Stimulated activated CD8-positive, alpha-beta memory T cell treated with anti-CD3 and anti-CD28 coated beads, Interleukin-7, amount 100 ng/mL, for 4 hours (primary cell): ENCODE measurements at regions not wholly inside any gene's neighbourhood (a gene's known extent, or its start where the extent isn't known, plus 50 kb on each side); places are given as distances from the start of the nearest gene placed in this dataset.
"Not testable (repeated sequence)": the region's sequence is repeated elsewhere in the genome, so short reads cannot be mapped to it uniquely, and the experiment has no call there.

Source experiments
- DNase-seq, 2 donors: peaks; one replicate each; pipeline ENCODE4 v3.0.0-alpha.2; 2020; ENCODE audit warnings: low read depth in 2 of 2

DNA sequence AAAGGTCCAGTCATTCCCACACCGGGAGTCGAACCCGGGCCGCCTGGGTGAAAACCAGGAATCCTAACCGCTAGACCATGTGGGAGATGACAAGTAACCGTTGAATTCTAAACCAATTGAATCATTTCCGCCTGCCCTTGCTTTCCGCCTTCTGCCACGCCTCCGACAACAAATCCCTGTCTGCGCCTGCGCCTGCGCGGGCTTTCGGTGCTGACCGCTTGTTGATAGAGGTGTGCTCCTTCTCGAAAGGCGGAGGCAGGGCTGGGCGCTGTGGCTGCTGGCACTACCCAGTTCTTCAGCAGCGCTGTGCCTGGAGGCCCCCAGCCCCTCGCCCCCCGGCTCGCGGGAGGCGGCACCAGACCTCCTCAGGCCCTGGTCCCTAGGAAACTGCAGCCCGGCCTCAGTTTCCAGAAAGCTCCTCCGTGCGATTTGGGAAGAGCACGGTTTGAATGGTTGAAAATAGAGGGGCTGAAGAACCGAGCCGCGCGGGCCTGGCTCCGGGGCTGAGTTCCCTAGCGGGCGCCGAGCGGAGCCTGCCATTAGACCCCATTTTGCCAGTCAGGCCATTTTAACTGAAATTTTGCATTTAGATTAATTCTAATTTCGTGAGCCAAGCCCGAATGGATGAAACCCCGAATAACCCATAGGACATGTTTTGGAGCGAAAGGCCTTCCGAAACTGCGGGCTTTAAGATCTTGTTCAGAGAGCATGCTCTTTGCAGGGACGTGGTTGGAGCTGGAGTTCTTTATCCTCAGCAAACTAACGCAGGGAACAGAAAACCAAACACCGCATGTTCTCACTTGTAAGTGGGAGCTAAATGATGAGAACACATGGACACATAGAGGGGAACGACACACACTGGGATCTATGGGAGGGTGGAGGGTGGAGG lies 219.3 kb upstream of the ATP10A start:
- DNase-seq: peak; percentile 92 to 93

DNA sequence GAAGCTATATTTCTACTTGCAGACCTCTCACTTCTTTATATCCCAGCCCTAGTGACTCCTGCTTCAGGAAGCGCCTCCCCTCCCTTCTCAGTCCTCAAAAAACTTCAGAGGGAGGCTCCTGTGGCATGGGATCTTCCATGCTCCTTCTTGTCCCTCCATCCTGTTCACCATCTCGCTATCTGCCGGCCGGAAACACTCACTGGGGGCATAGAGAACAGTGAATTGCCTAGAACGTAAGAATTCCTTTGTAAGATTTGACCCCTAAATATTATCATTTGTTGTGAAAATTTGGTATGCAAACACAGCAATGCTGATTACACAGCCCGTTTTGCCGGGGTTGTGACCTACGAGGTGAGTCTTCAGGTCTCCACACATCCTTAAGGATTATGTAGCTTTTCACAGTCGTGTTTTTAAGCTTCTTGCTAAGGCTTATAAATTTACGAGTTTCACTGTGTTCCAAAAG lies 218.7 kb upstream of the ATP10A start:
- no peak for DNase-seq

DNA sequence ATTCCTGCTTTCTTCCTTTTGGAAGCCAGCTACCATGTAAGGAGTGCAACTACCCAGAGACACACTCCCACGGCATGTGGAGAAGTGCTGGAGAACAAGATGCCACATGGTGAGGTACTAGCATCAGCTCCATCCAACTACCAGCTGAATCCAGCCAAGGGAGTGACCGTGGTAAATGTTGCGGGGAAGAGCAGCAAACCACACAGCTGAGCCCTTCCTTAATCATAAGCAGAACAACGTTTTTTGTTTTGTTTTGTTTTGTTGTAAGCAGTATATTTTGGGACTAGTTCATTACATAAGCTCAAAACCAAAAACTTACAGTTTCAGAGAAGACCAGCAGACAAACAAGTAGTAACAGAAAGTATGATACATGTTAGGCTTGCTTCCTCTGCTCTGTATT lies 212.6 kb upstream of the ATP10A start:
- no peak for DNase-seq

DNA sequence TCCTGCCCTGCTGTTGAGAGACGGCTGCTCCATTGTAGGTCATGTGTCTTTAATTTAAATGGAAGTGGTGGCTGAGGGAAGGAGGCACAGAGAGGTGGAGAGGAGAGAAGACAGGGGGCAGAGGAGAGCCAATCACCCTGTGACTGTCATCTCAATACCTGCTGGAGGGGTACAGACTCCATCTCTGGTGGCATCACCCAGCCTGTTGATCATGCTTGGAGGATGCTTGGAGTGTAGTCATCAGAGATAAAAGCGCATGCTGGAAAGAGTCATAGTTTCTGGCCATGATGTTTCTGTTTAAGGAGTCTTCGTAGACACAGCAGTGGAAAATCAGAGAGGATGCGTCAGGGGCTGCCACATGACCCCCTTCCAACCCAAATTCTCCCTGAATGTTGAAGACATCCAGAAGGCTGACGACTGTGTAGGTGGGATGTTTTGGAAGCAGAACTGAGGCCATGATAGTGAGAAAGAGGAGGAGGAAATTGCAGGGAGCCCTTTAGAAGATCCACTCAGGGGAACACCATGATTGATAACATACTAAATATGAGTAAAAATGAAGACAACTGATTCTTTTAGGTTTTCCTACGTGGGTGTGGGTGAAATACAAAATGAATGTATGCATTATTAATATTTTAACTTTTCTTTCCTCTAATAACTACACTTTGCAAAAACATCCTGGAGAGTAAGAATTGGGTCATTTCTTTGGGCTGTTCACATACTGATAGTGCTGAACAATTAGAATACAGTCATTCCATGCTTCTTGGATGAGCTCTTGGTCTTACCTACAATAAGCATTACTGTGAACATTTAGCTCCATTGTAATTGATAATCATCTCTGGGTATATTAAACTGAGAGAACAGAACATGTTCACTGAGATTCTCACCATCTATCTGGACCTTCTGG lies 210.6 kb upstream of the ATP10A start:
- no peak for DNase-seq

DNA sequence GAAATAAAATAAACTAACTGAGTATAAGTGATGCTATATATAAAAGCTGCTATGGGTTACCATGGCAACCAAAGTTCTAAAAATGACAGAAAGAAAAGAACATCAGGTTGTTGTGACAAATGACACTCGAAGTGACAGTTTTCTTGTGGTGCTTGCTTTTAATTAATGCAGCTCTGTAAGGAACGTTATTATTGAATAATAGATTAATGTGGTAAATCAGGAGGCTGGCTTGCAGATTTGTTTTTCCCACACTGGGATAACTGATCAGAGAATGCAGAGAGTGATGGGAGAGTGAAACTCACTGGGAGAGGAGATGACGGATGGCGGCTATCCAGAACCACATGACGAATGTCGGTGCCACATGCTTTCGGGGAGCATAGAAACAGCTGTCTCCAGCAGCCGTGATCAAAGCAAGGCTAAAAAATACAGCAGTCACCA lies 207.0 kb upstream of the ATP10A start:
- no peak for DNase-seq

DNA sequence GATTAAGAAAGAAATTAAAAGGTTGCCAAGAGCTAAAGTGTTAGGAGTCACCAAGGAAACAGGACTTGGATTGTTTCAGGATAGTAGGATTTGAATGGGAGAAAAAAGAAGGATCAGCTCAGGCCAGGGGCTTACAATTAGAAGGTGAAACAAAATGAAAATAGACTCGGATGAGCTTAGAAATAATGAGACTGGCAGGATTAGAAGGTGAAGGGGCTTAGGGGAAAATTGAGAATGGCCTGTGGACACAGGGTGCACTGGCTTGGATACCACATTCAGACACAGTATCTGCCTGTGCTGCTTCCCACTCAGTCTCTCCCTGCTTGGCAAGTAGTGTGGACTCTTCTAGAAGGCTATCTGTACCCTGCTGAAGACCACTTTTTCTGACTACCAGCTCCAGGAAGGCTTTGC lies 206.1 kb upstream of the ATP10A start:
- DNase-seq: no peak

DNA sequence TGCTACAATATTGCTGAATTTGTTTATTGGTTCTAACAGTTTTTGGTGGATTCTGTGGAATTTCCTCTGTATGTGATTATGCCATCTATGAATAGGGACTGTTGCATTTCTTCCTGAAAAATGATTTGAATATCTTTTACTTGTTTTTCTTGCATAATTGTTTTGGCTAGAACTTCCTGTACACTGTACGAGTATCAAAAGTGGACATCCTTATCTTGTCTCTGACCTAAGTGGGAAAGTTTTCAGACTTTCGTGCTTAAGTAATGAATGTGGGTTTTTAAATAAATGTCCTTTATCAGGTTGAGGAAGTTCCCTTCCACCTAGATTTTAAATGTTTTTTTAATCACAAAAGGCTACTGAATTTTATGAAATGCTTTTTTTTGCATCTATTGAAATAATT lies 203.8 kb upstream of the ATP10A start:
- no peak for DNase-seq

DNA sequence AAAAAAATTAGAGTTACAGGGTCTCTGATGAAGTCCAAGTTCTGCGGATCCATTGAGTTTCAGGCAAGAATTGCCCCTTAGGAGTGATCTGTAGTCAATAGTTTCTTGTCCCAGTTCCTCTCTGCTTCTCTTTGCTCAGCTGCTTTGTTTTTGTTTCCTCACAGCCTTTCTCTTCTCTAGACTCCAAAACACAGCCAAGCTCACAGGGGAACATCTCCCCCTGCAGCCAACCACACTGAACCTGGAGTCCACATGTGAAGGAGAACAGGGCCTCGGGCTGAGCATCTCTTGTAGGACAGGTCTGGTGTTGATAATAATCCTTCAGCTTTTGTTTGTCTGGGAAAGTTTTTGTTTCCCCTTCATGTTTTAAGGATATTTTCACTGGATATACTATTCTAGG lies 202.6 kb upstream of the ATP10A start:
- no peak for DNase-seq

DNA sequence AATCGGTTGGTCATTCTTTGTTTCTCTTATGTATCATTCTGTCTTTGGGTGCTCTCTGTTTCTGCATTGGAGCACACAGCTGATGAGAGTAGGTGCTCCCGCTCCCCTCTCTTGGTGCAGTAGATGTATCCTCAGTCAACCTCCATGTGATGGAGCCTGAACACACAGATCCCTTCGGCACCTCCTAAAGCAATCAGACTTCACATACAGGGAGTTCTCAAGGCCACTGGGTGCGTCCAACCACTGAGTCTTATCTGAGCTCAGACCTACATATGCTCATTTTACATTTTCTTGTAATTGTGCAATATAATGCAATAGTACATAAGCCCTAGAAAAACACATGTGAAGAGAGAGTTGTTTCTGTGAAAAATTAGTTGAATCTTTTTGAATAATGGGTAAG lies 198.1 kb upstream of the ATP10A start:
- no peak for DNase-seq

DNA sequence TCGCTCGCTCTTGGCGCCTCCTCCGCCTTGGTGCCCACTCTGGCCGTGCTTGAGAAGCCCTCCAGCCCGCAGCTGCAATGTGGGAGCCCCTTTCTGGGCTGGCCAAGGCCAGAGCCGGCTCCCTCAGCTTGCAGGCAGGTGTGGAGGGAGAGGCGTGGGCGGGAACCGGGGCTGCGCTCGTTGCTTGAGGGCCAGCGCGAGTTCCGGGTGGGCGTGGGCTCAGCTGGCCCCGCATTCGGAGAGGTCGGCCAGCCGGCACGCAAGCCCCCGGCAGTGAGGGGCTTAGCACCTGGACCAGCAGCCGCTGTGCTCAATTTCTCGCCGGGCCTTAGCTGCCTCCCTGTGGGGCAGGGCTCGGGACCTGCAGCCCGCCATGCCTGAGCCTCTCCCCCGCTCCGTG lies 193.6 kb upstream of the ATP10A start:
- DNase-seq: not testable (repeated sequence)

DNA sequence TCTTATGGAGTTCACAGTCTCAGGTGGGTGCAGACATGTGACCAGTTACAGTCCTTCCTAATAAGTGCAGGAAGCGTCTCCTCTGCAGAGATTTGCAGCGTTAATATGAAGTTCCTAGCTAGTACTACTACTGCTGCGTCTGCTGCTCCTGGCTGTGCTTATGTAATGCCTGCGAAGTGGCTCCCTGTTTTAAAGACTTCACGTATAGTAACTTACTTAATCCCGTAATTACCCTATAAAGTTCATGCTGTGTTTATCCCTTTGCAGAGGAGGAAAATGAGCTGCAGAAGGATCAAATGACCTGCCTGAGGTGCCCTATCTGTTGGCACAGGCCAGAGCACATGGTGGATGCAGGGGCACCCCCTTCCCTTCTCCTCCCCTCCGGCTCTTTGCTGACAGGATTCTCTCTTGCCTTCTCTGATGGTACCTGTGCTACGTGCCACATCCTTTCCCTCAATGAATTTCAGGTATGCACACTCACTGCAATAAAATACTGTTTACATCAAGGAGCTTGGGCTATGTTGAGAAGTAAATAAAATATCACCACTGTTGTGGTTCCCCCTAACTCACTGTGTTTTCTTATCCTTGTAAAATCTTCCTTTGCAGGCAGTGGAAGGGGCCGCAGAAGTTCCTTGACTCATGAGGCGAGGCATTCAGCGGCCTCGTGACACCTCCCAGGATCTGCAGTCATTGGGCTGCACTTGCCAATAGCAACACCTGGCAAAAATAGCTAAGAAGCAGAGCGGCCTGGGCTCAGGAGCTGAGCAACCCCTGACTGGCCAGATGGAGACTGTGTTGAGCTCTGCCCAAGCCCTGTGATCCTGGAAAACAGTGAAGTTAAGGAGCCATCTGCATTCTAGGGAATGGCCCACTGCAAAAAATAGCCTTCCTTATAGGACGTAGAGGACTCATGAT lies 188.9 kb upstream of the ATP10A start:
- DNase-seq: no peak

DNA sequence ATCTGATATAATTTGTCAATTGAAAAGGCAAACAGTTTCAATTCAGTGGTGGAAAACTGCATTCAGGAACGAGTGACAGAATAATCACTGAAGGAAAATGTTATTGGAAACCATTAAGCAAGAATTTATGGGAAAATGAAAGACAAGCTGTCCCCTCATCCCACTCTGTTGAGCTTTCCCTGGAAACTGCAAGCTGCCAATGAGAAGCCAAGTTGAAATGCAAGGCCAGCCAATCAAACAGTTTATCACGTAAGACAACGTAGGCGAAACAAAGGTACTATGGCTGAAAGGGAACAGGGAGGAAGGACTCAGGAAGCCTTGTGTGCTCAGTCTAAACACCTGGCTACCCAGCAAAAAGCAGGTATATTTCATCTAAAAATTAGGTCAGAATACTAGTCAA lies 187.9 kb upstream of the ATP10A start:
- DNase-seq: no peak

DNA sequence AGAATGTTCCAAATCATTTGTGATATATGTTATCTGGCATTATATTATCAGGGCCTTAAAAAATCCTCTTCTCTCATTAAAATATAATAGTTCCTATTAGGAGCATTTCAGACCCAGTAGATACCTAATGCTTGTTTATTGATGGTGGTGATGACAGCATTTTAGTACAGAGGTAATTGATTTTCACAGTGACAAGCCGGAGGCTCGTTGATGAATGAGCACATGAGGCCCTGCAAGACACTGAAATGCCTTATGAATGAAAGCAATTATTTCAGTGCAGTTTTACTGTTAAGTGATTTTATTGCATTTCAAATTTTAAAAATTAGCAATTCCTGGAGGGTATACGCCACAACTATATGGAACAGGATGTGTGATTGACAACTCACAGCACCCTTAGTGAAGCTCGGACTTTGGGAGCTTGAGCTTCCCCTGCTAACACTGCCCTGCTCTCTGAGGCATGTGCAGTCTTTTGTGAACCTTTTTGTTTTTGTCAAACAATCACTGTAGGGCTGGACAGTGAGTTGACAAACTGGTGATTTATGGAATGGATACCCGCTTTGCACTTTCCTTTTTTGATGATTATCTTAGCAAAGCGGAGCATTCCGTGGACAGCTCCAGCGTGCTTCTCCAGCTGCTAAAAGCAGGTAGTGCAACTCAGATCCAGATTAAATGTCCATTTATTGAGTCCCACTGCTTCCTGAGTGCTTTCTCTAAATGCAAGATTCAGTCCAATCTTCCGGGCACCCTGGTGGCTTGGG lies 187.0 kb upstream of the ATP10A start:
- no peak for DNase-seq

DNA sequence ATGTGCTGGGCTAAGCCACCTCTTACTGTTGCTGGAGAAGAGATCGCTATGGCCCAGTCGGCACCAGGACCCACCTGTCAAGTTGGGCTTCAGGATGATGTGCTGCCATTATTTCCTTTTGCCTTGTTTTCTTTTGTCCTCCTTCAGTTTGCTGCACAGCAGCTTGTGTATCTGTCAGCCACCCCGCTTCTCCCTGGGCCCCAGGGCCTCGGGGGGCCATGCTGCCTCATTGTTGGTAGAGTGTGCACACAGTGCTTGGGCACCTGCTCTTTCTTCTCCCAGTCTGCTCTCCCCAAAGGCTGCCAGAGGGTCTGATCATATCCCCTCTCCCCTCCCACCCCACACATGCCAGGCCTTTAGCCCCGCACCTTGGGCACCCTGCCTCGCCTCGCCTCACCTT lies 185.5 kb upstream of the ATP10A start:
- DNase-seq: no peak

DNA sequence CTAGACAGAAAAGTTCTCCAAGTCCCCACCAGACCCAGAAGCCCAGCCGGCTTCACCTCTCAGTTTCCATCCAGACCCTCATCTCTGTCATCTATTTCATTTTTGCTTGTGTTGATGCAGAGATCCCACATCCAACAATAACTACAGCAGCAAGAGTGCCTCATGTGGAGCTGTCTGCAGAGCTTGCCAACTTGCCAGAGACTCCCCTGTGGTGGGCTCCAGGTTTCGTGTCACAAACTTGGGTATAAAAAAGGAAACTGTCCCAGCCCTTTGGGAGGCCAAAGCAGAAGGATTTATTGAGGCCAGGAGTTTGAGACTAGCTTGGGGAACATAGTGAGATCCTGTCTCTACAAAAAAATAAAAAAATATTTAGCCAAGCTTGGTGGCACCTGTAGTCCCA lies 182.4 kb upstream of the ATP10A start:
- no peak for DNase-seq

DNA sequence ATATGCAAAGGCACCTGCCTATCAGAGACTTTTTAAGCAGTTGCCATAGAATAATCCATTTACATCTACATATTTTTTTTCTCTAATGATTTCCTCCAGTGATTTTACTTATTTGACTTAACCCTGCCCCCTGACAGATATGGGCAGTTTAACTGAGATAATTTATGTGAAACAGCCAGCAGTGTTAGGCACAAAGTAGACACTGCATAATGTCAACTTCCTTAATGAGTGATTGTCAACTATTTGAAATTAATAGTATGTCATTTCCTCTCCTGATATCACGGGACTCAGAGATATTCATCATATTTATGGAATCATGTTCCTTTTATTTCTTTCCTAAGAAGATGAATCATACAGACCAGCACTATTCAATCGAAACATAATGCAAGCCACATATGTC lies 179.9 kb upstream of the ATP10A start:
- DNase-seq: no peak

DNA sequence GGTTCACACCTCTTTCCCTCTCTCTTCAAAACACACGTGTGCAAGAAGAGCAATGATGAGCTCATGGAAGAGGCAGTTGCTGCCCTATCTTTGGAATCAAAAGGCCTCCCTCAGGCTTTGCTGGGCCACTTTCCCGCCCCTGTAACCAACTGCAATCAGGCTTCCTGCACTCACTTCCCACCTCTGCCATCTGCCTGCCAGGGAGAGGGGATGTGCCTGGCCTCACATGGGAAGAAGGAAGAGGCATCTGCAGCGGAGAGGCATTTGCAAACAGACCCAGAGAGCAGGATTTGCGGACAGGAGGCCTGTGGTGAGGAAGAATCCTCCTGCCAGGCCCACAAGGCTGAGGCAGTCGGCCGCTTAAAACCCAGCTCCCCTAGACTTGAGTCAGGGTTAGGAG lies 175.6 kb upstream of the ATP10A start:
- no peak for DNase-seq

DNA sequence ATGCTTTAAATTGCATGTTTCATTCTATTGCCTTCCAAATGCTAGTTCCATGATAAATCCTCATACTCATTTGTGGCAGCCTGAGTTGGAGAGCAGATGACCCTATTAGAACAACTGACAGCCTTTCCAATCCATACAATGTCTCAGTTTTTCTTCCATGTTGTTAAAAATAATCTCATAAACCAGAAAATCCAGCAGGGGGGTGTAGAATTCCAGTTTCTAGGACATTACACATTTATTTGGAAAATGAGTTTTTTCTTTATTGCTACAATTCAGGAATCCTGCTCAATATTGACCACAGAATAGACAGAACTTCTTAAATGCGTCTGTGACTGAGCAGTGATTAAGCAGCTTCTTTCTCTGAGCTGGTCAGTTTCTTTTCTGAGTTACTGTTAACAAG lies 174.2 kb upstream of the ATP10A start:
- no peak for DNase-seq

DNA sequence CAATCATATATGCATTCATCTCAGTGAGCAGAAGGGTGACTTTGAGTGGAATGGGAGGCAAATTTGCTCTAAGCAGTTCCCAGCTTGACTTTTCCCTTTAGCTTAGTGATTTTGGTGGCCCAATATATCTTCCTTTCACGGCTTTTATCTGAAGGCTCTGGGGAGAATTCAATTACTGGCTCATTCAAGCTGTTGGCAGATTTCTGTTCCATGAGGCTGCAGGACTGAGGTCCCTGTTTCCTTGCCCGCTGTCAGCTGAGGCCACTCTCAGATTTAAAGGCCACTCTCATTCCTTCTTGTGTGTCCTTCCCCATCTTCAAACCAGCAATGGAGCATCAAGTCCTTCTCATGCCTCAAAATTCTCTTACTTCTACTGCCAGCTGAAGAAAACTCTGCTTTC lies 170.4 kb upstream of the ATP10A start:
- DNase-seq: no peak

DNA sequence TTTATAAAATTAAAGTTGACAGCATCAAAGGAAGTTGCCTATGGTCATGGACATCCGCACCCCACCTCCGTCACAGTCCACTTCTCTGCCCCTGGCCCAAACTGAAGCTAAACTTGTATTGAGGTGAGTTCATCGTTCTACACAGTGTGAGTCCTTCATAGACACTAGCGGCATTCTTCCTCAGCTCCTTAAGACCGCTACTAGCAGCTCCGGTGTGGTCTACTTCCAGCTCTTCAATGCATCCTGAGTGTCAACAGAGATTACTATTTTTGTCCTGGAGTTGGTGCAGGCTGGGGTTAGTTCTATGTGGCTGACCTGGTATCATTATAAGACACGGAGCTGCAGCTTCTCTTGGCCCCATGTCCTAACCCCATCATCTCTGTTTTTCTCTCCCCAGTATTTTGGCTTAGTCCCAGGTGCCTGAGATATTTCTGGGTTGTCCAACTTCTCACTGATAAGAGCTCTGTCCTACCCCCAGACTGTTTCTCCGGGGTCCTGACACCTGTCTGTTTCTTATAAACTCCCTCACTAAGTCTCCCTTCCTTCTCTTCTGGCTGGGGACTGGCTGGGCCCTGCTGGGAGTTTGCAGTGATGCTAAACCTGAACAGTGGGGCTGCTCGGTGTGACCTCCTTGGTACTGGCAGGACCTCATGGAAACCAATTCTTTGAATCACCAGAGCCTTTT lies 169.2 kb upstream of the ATP10A start:
- no peak for DNase-seq
